Pancreas (tissue), 10 donors: ENCODE measurements at regions not wholly inside any gene's neighbourhood (a gene's known extent, or its start where the extent isn't known, plus 50 kb on each side); places are given as distances from the start of the nearest gene placed in this dataset.

ENCODE experiments used
- ATAC-seq, 4 donors: fragments of 200-7000 bp; cut with Tn5 transposase; one replicate each; pipeline versions ENCODE4 v1.8.0 to v1.9.1; 2020; ENCODE audit warnings: mild to moderate bottlenecking in 4 of 4, moderate library complexity in 4 of 4
- DNase-seq, 6 donors: peaks; one replicate each; pipeline ENCODE4 v3.0.0-alpha.2; 2020
- FAIRE-seq: peaks from 2 replicates; lab custom pipeline; 2012; peaks lifted over from hg19 to GRCh38; lab: Jason Lieb, UNC
- H3K27ac ChIP-seq, 4 donors: fragments of 200-600 bp; sonication (generic); 1 replicate in 3 of 4; 2 replicates in 1 of 4; pipeline versions ENCODE4 v1.5.0 to v1.8.0; 2020
- H3K27me3 ChIP-seq, 4 donors: fragments of 200-600 bp; one replicate each; pipeline ENCODE4 v1.8.0; 2021
- H3K36me3 ChIP-seq, 3 donors: fragments of 200-600 bp; sonication (generic) in 1 of 3; one replicate each; pipeline versions ENCODE4 v1.5.0 to v1.8.0; 2020 to 2021
- H3K4me1 ChIP-seq, 3 donors: fragments of 200-600 bp; one replicate each; pipeline ENCODE4 v1.8.0; 2021
- H3K4me3 ChIP-seq, 4 donors: fragments of 200-600 bp; sonication (generic) in 2 of 4; one replicate each; pipeline versions ENCODE4 v1.5.0 to v1.8.0; 2020 to 2021
- H3K9me3 ChIP-seq, 4 donors: fragments of 200-600 bp; one replicate each; pipeline ENCODE4 v1.8.0; 2021
- WGBS, 2 donors: extraction: QIAGEN DNeasy Blood & Tissue Kit; methylation state at CpG; one replicate each; pipeline ENCODE4 v1.1.7; 2013; 5-methylcytosine and 5-hydroxymethylcytosine counted together
- intact Hi-C, 3 donors: fragments of 100-400 bp; cut with DNase I; formaldehyde crosslinking; loops; one replicate each; pipeline versions ENCODE4 v1.11.1 to v1.14.2; 2022
- TF ChIP-seq, protein P1 (sequence below), 4 donors: fragments of 200-600 bp; sonication (generic) in 3 of 4; IDR thresholded peaks; one replicate each; pipeline versions ENCODE4 v1.5.0 to v1.8.0; 2021; ENCODE audit warnings: antibody characterized with exemption in 4 of 4
- donor health status: healthy with polysubstance abuse.
- donor health status: DM: no; HTN: no; CAD: no; lungs with moderate emphysema.
- donor health status: DM: no; HTN: no; CAD: no.
- donor health status: control.
- donor health status: control.
- donor health status: Bipolar disorder and iron deficiency.
- donor health status: DM: yes; HTN: yes; CAD: no.
- donor health status: DM: no; HTN: no; CAD: no.
- donor health status: DM: no; HTN: no; CAD: no.
- donor health status: DM: yes; HTN: yes; CAD: no.

DNA sequence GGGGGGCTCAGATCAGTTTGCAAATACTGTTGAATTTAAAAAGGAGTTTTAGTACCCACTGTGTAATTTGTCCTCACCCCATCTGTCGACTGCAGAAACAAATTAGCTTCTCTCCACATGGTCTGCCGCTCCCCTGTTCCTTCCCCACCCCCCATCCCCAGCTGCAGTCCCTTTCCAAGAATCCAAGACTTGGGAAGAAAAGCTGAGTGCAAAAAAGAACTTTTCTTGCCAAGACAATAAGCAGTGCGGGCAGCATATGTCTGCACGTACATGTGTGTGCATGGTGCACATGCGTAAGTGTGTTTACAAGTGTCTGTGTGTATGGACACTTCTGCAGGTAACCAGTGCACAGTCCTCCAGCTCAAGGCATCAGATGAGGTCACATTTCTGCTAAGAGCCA, 125.7 kb upstream of the SMIM23 start:
- no peak overlapping the region for H3K27ac ChIP-seq
- TF ChIP-seq, protein P1, sequence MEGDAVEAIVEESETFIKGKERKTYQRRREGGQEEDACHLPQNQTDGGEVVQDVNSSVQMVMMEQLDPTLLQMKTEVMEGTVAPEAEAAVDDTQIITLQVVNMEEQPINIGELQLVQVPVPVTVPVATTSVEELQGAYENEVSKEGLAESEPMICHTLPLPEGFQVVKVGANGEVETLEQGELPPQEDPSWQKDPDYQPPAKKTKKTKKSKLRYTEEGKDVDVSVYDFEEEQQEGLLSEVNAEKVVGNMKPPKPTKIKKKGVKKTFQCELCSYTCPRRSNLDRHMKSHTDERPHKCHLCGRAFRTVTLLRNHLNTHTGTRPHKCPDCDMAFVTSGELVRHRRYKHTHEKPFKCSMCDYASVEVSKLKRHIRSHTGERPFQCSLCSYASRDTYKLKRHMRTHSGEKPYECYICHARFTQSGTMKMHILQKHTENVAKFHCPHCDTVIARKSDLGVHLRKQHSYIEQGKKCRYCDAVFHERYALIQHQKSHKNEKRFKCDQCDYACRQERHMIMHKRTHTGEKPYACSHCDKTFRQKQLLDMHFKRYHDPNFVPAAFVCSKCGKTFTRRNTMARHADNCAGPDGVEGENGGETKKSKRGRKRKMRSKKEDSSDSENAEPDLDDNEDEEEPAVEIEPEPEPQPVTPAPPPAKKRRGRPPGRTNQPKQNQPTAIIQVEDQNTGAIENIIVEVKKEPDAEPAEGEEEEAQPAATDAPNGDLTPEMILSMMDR (IDR thresholded peaks at IDR 0.05), result no peak
- H3K4me3 ChIP-seq, result no peak overlapping the region
- no peak for ATAC-seq
- no peaks in the 10 kb centered on the region for H3K36me3 ChIP-seq
- FAIRE-seq, result no peak
- no peaks in the 10 kb centered on the region for H3K27me3 ChIP-seq
- H3K4me1 ChIP-seq, result no peaks in the 10 kb centered on the region
- 74 to 83% methylated on average over 5 of the region's 5 CpGs for WGBS, 2 donors
- intact Hi-C loops, result no loop called here
- no peak for DNase-seq
- no peaks in the 10 kb centered on the region for H3K9me3 ChIP-seq

DNA sequence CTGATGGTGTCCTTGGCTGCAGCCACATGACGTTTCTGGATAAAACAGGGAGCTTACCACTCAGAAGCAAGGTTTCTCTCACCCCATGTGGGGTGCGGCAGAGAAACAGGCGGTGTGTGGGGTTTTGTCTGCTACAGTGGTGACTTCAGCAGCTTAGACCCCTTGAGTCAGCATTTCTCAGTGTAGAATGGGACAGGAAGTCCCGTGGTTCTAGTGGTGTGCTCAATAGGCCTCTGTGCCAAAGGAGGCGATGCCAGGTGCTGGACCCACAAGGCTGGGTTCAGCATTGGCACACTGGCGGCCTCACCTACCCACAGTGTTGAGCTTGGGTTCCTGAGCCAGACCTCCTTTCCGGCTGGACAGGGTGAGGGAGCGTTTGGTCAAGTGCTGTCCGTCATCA, 125.2 kb upstream of the SMIM23 start:
- H3K4me1 ChIP-seq, result no peaks in the 10 kb centered on the region
- H3K27me3 ChIP-seq, result no peaks in the 10 kb centered on the region
- no peak overlapping the region for H3K27ac ChIP-seq
- WGBS, 2 donors, result 67 to 87% methylated on average over 9 of the region's 9 CpGs
- no peaks in the 10 kb centered on the region for H3K36me3 ChIP-seq
- TF ChIP-seq, protein P1 (IDR thresholded peaks at IDR 0.05), result no peak
- H3K4me3 ChIP-seq, result no peak overlapping the region
- intact Hi-C loops, result no loop called here
- ATAC-seq (no peak), FAIRE-seq (no peak), DNase-seq (no peak)
- H3K9me3 ChIP-seq, result no peaks in the 10 kb centered on the region

DNA sequence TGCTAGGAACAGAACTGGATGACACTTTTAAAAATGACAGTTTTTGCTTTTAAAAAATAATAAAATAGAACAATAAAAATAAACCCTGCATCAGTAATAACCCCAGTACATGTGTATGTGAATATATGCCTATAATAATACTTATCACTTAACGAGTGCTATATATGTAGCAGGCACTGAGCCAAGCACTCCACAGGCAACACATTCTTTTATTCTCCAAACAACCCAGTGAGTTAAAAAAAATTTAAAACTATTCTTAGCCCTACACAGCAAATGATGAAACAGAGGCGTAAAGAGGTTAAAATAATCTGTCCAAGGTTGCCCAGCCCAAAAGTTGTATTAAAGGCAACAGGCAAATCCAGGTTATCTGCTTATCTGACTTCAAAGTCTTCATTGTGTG, 124.5 kb upstream of the SMIM23 start:
- no peaks in the 10 kb centered on the region for H3K36me3 ChIP-seq
- ATAC-seq (no peak), FAIRE-seq (no peak), DNase-seq (no peak)
- intact Hi-C loops, result no loop called here
- H3K4me3 ChIP-seq, result no peak overlapping the region
- no peaks in the 10 kb centered on the region for H3K27me3 ChIP-seq
- no peaks in the 10 kb centered on the region for H3K9me3 ChIP-seq
- no peaks in the 10 kb centered on the region for H3K4me1 ChIP-seq
- TF ChIP-seq, protein P1 (IDR thresholded peaks at IDR 0.05), result no peak
- WGBS, 2 donors, result 79 to 85% methylated on average over 2 of the region's 2 CpGs
- no peak overlapping the region for H3K27ac ChIP-seq

DNA sequence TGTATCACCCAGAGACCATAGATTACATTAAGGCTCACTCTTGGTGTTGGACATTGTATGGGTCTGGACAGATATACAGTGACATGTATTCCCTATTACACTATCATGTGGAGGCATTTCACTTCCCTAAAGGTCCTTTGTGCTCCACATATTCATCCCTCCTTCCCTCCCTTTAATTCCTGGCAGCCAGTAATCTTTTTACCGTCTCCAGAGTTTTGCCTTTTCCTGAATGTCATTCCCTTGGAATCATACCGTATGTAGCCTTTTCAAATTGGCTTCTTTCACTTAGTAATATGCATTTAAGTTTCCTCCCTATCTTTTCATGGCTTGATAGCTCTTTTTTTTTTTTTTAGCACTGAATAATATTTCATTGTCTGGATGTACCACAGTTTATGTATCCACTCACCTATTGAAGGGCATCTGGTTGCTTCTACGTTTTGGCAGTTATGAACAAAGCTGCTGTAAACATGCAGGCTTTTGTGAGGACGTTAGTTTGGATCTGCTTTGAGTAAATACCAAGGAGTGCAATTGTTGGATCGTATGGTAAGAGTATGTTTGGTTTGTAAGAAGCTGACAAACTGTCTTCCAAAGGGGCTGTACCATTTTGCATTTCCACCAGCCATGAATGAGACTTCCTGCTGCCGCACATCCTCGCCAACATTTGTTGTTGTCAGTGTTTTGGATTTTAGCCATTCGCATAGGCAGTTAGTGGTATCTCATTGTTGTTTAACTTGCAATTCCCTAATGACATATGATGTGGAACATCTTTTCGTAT, 122.1 kb upstream of the SMIM23 start:
- no peak for DNase-seq
- Histone ChIP-seq H3K27me3 (no peaks in the 10 kb centered on the region), H3K4me3 (no peak overlapping the region), H3K4me1 (no peaks in the 10 kb centered on the region), H3K27ac (no peak overlapping the region), H3K36me3 (no peaks in the 10 kb centered on the region), H3K9me3 (no peaks in the 10 kb centered on the region)
- no peak for ATAC-seq
- 76 to 82% methylated on average over 9 of the region's 9 CpGs for WGBS, 2 donors
- FAIRE-seq, result no peak
- intact Hi-C loops, result no loop called here
- TF ChIP-seq, protein P1 (IDR thresholded peaks at IDR 0.05), result no peak

DNA sequence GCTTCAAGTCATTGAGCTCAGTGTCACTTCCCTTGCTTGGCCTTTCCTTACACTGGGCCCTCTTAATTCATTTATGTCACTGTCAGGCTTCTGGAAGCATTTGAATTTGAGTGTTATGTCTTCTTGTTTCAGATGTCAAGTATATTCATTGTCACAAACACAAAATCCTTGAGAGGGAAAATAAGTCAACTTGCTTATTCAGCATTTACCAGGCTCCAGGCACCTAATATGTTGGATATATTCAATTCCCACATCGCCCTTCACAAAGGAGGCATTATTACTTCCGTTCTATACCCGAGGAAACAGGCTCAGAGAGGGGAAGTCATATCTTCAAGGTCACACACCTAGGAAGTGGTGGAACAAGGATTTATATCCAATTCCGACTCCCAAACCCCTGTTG, 121.1 kb upstream of the SMIM23 start:
- TF ChIP-seq, protein P1 (IDR thresholded peaks at IDR 0.05), result no peak
- Histone ChIP-seq H3K27ac (no peak overlapping the region), H3K4me1 (no peaks in the 10 kb centered on the region), H3K4me3 (no peak overlapping the region), H3K36me3 (no peaks in the 10 kb centered on the region), H3K27me3 (no peaks in the 10 kb centered on the region), H3K9me3 (no peaks in the 10 kb centered on the region)
- 53 to 82% methylated on average over 4 of the region's 4 CpGs for WGBS, 2 donors
- FAIRE-seq, result no peak
- intact Hi-C loops, result no loop called here
- no peak for ATAC-seq
- DNase-seq, result no peak
